ENCODE measurements at regions not wholly inside any gene's neighbourhood (a gene's known extent, or its start where the extent isn't known, plus 50 kb on each side); places are given as distances from the start of the nearest gene placed in this dataset.

- Mint-ChIP-seq H3K36me3 (ENCODE audit: low read depth) (no peaks in the 10 kb centered on the region), H3K4me1 (ENCODE audit: low read depth) (peaks cover 12% of the 10 kb centered on the region), H3K4me3 (no peak overlapping the region), H3K27me3 (peaks cover 3% of the 10 kb centered on the region), H3K27ac (no peak overlapping the region), H3K9me3 (no peaks in the 10 kb centered on the region)
These were observed 205.3 kb upstream of the RAB4A start for GRCh38 chr1:229065613-229066012.

GRCh38 chr1:229066591-229066990 is 204.3 kb upstream of the RAB4A start:
- peaks cover 12% of the 10 kb centered on the region for H3K4me1 Mint-ChIP-seq (ENCODE audit: low read depth)
- H3K27me3 Mint-ChIP-seq: peaks cover 3% of the 10 kb centered on the region
- H3K36me3 Mint-ChIP-seq (ENCODE audit: low read depth): no peaks in the 10 kb centered on the region
- H3K9me3 Mint-ChIP-seq: no peaks in the 10 kb centered on the region
- H3K27ac Mint-ChIP-seq: no peak overlapping the region
- no peak overlapping the region for H3K4me3 Mint-ChIP-seq

GRCh38 chr1:229067546-229067945 is 203.4 kb upstream of the RAB4A start:
- Mint-ChIP-seq H3K4me3 (no peak overlapping the region), H3K27me3 (peaks cover 3% of the 10 kb centered on the region), H3K36me3 (ENCODE audit: low read depth) (no peaks in the 10 kb centered on the region), H3K27ac (no peak overlapping the region), H3K9me3 (no peaks in the 10 kb centered on the region), H3K4me1 (ENCODE audit: low read depth) (peaks cover 12% of the 10 kb centered on the region)

GRCh38 chr1:229068270-229068987 is 202.5 kb upstream of the RAB4A start:
- Mint-ChIP-seq H3K36me3 (ENCODE audit: low read depth) (no peaks in the 10 kb centered on the region), H3K27ac (no peak overlapping the region), H3K4me3 (no peak overlapping the region), H3K9me3 (no peaks in the 10 kb centered on the region), H3K4me1 (ENCODE audit: low read depth) (peaks cover 12% of the 10 kb centered on the region), H3K27me3 (peaks cover 3% of the 10 kb centered on the region)

- no peak overlapping the region for H3K27ac Mint-ChIP-seq
- H3K4me3 Mint-ChIP-seq: no peak overlapping the region
- peaks cover 12% of the 10 kb centered on the region for H3K4me1 Mint-ChIP-seq (ENCODE audit: low read depth)
These were observed 201.7 kb upstream of the RAB4A start for GRCh38 chr1:229069176-229069575.

GRCh38 chr1:229070168-229070567 is 200.7 kb upstream of the RAB4A start:
- no peaks in the 10 kb centered on the region for H3K36me3 Mint-ChIP-seq (ENCODE audit: low read depth)
- H3K4me3 Mint-ChIP-seq: no peak overlapping the region
- H3K27me3 Mint-ChIP-seq: peaks cover 3% of the 10 kb centered on the region
- peaks cover 12% of the 10 kb centered on the region for H3K4me1 Mint-ChIP-seq (ENCODE audit: low read depth)
- no peak overlapping the region for H3K27ac Mint-ChIP-seq
- H3K9me3 Mint-ChIP-seq: no peaks in the 10 kb centered on the region

More at GRCh38 chr1:229069176-229069575, 201.7 kb upstream of the RAB4A start:
- H3K27me3 Mint-ChIP-seq: peaks cover 3% of the 10 kb centered on the region
- no peaks in the 10 kb centered on the region for H3K9me3 Mint-ChIP-seq
- no peaks in the 10 kb centered on the region for H3K36me3 Mint-ChIP-seq (ENCODE audit: low read depth)

- H3K4me3 Mint-ChIP-seq: no peak overlapping the region
- H3K4me1 Mint-ChIP-seq (ENCODE audit: low read depth): peaks cover 5% of the 10 kb centered on the region
- H3K27ac Mint-ChIP-seq: no peak overlapping the region
- no peaks in the 10 kb centered on the region for H3K9me3 Mint-ChIP-seq
- peaks cover 3% of the 10 kb centered on the region for H3K27me3 Mint-ChIP-seq
- H3K36me3 Mint-ChIP-seq (ENCODE audit: low read depth): no peaks in the 10 kb centered on the region
These were observed 197.7 kb upstream of the RAB4A start for GRCh38 chr1:229073251-229073650.

GRCh38 chr1:229075217-229075616 is 195.7 kb upstream of the RAB4A start:
- Mint-ChIP-seq H3K9me3 (no peaks in the 10 kb centered on the region), H3K4me1 (ENCODE audit: low read depth) (no peaks in the 10 kb centered on the region), H3K36me3 (ENCODE audit: low read depth) (no peaks in the 10 kb centered on the region), H3K27me3 (no peaks in the 10 kb centered on the region), H3K4me3 (no peak overlapping the region), H3K27ac (no peak overlapping the region)

- no peaks in the 10 kb centered on the region for H3K4me1 Mint-ChIP-seq (ENCODE audit: low read depth)
- no peak overlapping the region for H3K27ac Mint-ChIP-seq
- H3K9me3 Mint-ChIP-seq: no peaks in the 10 kb centered on the region
- no peaks in the 10 kb centered on the region for H3K36me3 Mint-ChIP-seq (ENCODE audit: low read depth)
- no peak overlapping the region for H3K4me3 Mint-ChIP-seq
- H3K27me3 Mint-ChIP-seq: no peaks in the 10 kb centered on the region
These were observed 195.2 kb upstream of the RAB4A start for GRCh38 chr1:229075716-229076115.

GRCh38 chr1:229076195-229076594 is 194.7 kb upstream of the RAB4A start:
- Mint-ChIP-seq H3K4me1 (ENCODE audit: low read depth) (no peaks in the 10 kb centered on the region), H3K4me3 (no peak overlapping the region), H3K9me3 (peaks cover 3% of the 10 kb centered on the region), H3K27me3 (no peaks in the 10 kb centered on the region), H3K27ac (no peak overlapping the region), H3K36me3 (ENCODE audit: low read depth) (no peaks in the 10 kb centered on the region)

- Mint-ChIP-seq H3K27me3 (no peaks in the 10 kb centered on the region), H3K27ac (no peak overlapping the region), H3K9me3 (peaks cover 23% of the 10 kb centered on the region), H3K36me3 (ENCODE audit: low read depth) (no peaks in the 10 kb centered on the region), H3K4me3 (no peak overlapping the region), H3K4me1 (ENCODE audit: low read depth) (no peaks in the 10 kb centered on the region)
These were observed 191.8 kb upstream of the RAB4A start for GRCh38 chr1:229079016-229079595.

- H3K9me3 Mint-ChIP-seq: peaks cover 28% of the 10 kb centered on the region
- no peak overlapping the region for H3K4me3 Mint-ChIP-seq
- no peaks in the 10 kb centered on the region for H3K27me3 Mint-ChIP-seq
- no peaks in the 10 kb centered on the region for H3K4me1 Mint-ChIP-seq (ENCODE audit: low read depth)
- no peak overlapping the region for H3K27ac Mint-ChIP-seq
- H3K36me3 Mint-ChIP-seq (ENCODE audit: low read depth): no peaks in the 10 kb centered on the region
These were observed 190.6 kb upstream of the RAB4A start for GRCh38 chr1:229080361-229080760.

- Mint-ChIP-seq H3K36me3 (ENCODE audit: low read depth) (no peaks in the 10 kb centered on the region), H3K27me3 (no peaks in the 10 kb centered on the region), H3K9me3 (peaks cover 28% of the 10 kb centered on the region), H3K4me3 (no peak overlapping the region), H3K4me1 (ENCODE audit: low read depth) (no peaks in the 10 kb centered on the region), H3K27ac (no peak overlapping the region)
These were observed 185.6 kb upstream of the RAB4A start for GRCh38 chr1:229085291-229085690.

- Mint-ChIP-seq H3K4me1 (ENCODE audit: low read depth) (no peaks in the 10 kb centered on the region), H3K9me3 (peaks cover 26% of the 10 kb centered on the region), H3K4me3 (no peak overlapping the region), H3K27me3 (no peaks in the 10 kb centered on the region), H3K27ac (no peak overlapping the region), H3K36me3 (ENCODE audit: low read depth) (no peaks in the 10 kb centered on the region)
These were observed 184.8 kb upstream of the RAB4A start for GRCh38 chr1:229086091-229086490.

GRCh38 chr1:229086686-229087085 is 184.2 kb upstream of the RAB4A start:
- Mint-ChIP-seq H3K27me3 (no peaks in the 10 kb centered on the region), H3K36me3 (ENCODE audit: low read depth) (no peaks in the 10 kb centered on the region), H3K4me3 (no peak overlapping the region), H3K9me3 (peaks cover 20% of the 10 kb centered on the region), H3K27ac (no peak overlapping the region), H3K4me1 (ENCODE audit: low read depth) (no peaks in the 10 kb centered on the region)

- peaks cover 1% of the 10 kb centered on the region for H3K4me1 Mint-ChIP-seq (ENCODE audit: low read depth)
- no peak overlapping the region for H3K4me3 Mint-ChIP-seq
- peaks cover 18% of the 10 kb centered on the region for H3K9me3 Mint-ChIP-seq
- no peaks in the 10 kb centered on the region for H3K27me3 Mint-ChIP-seq
- no peaks in the 10 kb centered on the region for H3K36me3 Mint-ChIP-seq (ENCODE audit: low read depth)
- no peak overlapping the region for H3K27ac Mint-ChIP-seq
These were observed 183.6 kb upstream of the RAB4A start for GRCh38 chr1:229087339-229087738.
